Ovary (tissue), 3 donors: ENCODE measurements at regions not wholly inside any gene's neighbourhood (a gene's known extent, or its start where the extent isn't known, plus 50 kb on each side); places are given as distances from the start of the nearest gene placed in this dataset.

Experiments used
- EP300 ChIP-seq: sonication (generic); formaldehyde crosslinking; IDR thresholded peaks from one replicate; pipeline ENCODE4 v1.6.1; 2017; ENCODE audit warnings: antibody characterized with exemption
- POLR2A ChIP-seq: fragments of 450-650 bp; IDR thresholded peaks from one replicate; pipeline ENCODE4 v1.6.1; 2017; ENCODE audit warnings: antibody characterized with exemption, mild to moderate bottlenecking, moderate library complexity
- TF ChIP-seq, protein P1 (sequence below), 3 donors: fragments of 450-650 bp in 2 of 3; fragments of 200-600 bp in 1 of 3; IDR thresholded peaks; one replicate each; pipeline versions ENCODE4 v1.5.1 to v1.8.0; 2016 to 2022; ENCODE audit warnings: antibody characterized with exemption in 3 of 3, mild to moderate bottlenecking in 1 of 3
- donor health status: DM: no; HTN: no; CAD: no.

DNA sequence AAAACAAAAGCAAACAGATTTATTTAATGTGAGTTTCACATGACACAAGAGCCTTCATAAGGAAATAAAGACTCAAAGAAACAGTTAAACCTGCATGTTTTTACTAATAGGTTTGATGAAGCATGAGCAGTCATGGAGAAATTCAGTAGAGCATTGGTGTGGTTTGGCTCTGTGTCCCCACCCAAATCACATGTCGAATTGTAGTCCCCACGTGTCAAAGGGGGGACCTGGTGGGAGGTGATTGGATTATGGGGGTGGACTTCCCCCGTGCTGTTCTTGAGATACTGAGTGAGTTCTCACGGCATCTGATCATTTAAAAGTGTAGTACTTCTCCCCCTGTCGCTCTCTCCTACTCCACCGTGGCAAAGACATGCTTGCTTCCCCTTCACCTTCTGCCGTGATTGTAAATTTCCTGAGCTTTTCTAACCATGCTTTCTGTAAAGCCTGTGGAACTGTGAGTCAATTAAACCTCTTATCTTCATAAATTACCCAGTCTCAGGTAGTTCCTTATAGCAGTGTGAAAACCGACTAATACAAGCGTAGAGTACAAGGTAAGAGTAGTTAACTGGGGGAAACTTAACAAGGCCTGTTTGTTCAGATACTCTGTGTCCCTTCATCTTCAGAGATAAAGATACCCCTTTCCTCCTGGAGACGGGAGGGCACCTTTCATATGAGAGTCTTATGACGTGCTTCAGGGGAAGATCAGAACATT, 354.8 kb downstream of the SIPA1L2 start:
- TF ChIP-seq, protein P1, sequence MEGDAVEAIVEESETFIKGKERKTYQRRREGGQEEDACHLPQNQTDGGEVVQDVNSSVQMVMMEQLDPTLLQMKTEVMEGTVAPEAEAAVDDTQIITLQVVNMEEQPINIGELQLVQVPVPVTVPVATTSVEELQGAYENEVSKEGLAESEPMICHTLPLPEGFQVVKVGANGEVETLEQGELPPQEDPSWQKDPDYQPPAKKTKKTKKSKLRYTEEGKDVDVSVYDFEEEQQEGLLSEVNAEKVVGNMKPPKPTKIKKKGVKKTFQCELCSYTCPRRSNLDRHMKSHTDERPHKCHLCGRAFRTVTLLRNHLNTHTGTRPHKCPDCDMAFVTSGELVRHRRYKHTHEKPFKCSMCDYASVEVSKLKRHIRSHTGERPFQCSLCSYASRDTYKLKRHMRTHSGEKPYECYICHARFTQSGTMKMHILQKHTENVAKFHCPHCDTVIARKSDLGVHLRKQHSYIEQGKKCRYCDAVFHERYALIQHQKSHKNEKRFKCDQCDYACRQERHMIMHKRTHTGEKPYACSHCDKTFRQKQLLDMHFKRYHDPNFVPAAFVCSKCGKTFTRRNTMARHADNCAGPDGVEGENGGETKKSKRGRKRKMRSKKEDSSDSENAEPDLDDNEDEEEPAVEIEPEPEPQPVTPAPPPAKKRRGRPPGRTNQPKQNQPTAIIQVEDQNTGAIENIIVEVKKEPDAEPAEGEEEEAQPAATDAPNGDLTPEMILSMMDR (IDR thresholded peaks at IDR 0.05), result no peak
- TF ChIP-seq POLR2A (no peak), EP300 (no peak)
